Heart left ventricle (tissue), 13 donors: ENCODE measurements at regions not wholly inside any gene's neighbourhood (a gene's known extent, or its start where the extent isn't known, plus 50 kb on each side); places are given as distances from the start of the nearest gene placed in this dataset.
"Not testable (repeated sequence)": the region's sequence is repeated elsewhere in the genome, so short reads cannot be mapped to it uniquely, and the experiment has no call there.

Source experiments
- CTCF ChIP-seq, 12 donors: fragments of 200-600 bp; sonication (generic) in 4 of 12; IDR thresholded peaks; one replicate each; pipeline versions ENCODE4 v1.5.0 to v1.8.0; 2018 to 2022; ENCODE audit warnings: antibody characterized with exemption in 12 of 12, mild to moderate bottlenecking in 5 of 12
- POLR2A ChIP-seq, 2 donors: fragments of 450-650 bp; IDR thresholded peaks; one replicate each; pipeline ENCODE4 v1.6.1; 2017; ENCODE audit warnings: antibody characterized with exemption in 2 of 2, mild to moderate bottlenecking in 2 of 2, moderate library complexity in 2 of 2
- donor health status: ischemic (EF 13 %, LVEDD 7.1; RV severe dilation, severe dysfunction).
- donor health status: DM: no; HTN: yes; CAD: no.
- donor health status: DM: no; HTN: no; CAD: no.
- donor health status: ischemic (EF 25% LVEDD 6.9; RV normal size, moderate dysfunction).
- donor health status: ischemic (EF 25% LVEDD 5.7; RV mildly dilated, moderate dysfunction).
- donor health status: ischemic (EF 35%, LVEDD 5.7; RV mildly dilated, moderate dysfunction).
- donor health status: nonischemic (EF 11% LVEDD 7.7; RV severe dilation, severe dysfunction).
- donor health status: DM: yes; HTN: yes; CAD: no.
- donor health status: PGD.
- donor health status: ischemic (EF 29% LVEDD 5.4; RV normal size, mild dysfunction).
- donor health status: nonischemic (EF 23%, LVEDD 6.1; RV moderate dilation, normal function).

- not testable (repeated sequence) for TF ChIP-seq CTCF, POLR2A (IDR thresholded peaks at IDR 0.05)
These were observed 919.3 kb upstream of the AMELY start for GRCh38 chrY:7830881-7831280.
